HUES6 (cell line): ENCODE measurements at regions not wholly inside any gene's neighbourhood (a gene's known extent, or its start where the extent isn't known, plus 50 kb on each side); places are given as distances from the start of the nearest gene placed in this dataset.

ENCODE experiments used
- H3K27ac ChIP-seq: 2 replicates; pipeline ENCODE4 v1.7.0; 2013; ENCODE audit warnings: low read depth, mild to moderate bottlenecking, low read length, inconsistent platforms
- H3K27me3 ChIP-seq: 2 replicates; pipeline ENCODE4 v1.6.1; 2013; ENCODE audit warnings: low read length; ENCODE audit not compliant: control insufficient read depth, insufficient read depth
- H3K36me3 ChIP-seq: 2 replicates; pipeline ENCODE4 v1.6.1; 2013; ENCODE audit warnings: low read length; ENCODE audit not compliant: control insufficient read depth, insufficient read depth
- H3K4me1 ChIP-seq: 2 replicates; pipeline ENCODE4 v1.6.1; 2013; ENCODE audit warnings: low read length; ENCODE audit not compliant: control insufficient read depth, insufficient read depth
- H3K4me3 ChIP-seq: 2 replicates; pipeline ENCODE4 v1.5.1; 2013; ENCODE audit warnings: low read depth, low read length
- H3K9ac ChIP-seq: one replicate; pipeline ENCODE4 v1.6.1; 2013; ENCODE audit warnings: mild to moderate bottlenecking, low read length
- H3K9me3 ChIP-seq: 2 replicates; pipeline ENCODE4 v1.6.1; 2013; ENCODE audit warnings: low read depth, low read length; ENCODE audit not compliant: control insufficient read depth, insufficient read depth

GRCh38 chr21:28459193-28459592 is 533.5 kb downstream of the LTN1 start:
- no peak overlapping the region for H3K27ac ChIP-seq

GRCh38 chr21:28458446-28458845 is 534.2 kb downstream of the LTN1 start:
- no peaks in the 10 kb centered on the region for H3K36me3 ChIP-seq
- H3K9ac ChIP-seq = no peak overlapping the region
- no peaks in the 10 kb centered on the region for H3K27me3 ChIP-seq
- H3K9me3 ChIP-seq = no peaks in the 10 kb centered on the region
- H3K4me1 ChIP-seq = no peaks in the 10 kb centered on the region
- no peak overlapping the region for H3K4me3 ChIP-seq
- no peak overlapping the region for H3K27ac ChIP-seq

More at GRCh38 chr21:28459193-28459592, 533.5 kb downstream of the LTN1 start:
- no peaks in the 10 kb centered on the region for H3K27me3 ChIP-seq
- H3K9me3 ChIP-seq = no peaks in the 10 kb centered on the region
- no peak overlapping the region for H3K9ac ChIP-seq
- no peaks in the 10 kb centered on the region for H3K36me3 ChIP-seq
- no peak overlapping the region for H3K4me3 ChIP-seq
- no peaks in the 10 kb centered on the region for H3K4me1 ChIP-seq

GRCh38 chr21:28455253-28455600 is 537.5 kb downstream of the LTN1 start:
- Histone ChIP-seq H3K36me3 (no peaks in the 10 kb centered on the region), H3K9ac (no peak overlapping the region), H3K4me3 (no peak overlapping the region), H3K4me1 (no peaks in the 10 kb centered on the region), H3K27ac (no peak overlapping the region), H3K9me3 (no peaks in the 10 kb centered on the region), H3K27me3 (no peaks in the 10 kb centered on the region)

DNA sequence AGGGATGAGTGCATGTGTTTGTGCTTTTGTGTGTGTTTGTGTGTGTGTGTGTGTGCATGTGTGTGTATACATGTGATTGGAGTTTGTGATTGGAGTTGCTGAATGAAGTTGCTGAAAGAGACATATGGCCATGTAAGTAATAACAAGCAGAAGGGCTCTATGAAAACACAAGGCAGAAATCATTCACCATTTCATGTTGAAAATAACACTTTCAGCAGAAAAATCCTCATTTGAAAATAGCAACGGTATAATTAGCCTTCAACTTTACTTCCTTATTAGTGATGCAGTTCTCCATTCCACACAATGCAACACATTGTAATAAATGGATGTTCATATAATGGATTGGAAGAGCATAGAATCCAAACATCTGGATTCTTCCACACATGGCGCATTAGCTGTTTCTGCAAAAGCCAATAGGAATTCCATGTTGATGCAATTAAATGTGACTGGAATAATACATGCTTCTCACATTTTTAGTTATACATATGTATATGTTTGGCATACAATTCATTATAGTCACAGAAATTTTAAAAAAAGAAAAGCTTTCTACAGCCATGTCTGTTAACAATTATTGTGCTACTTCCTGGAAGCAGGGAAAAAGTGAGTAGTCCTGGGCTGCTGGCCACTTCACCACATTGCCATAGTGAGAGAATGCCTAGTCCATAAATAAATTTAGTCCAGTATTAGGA is 538.0 kb downstream of the LTN1 start:
- Histone ChIP-seq H3K4me1 (no peaks in the 10 kb centered on the region), H3K27me3 (no peaks in the 10 kb centered on the region), H3K9me3 (no peaks in the 10 kb centered on the region), H3K36me3 (no peaks in the 10 kb centered on the region), H3K27ac (no peak overlapping the region), H3K9ac (no peak overlapping the region), H3K4me3 (no peak overlapping the region)

DNA sequence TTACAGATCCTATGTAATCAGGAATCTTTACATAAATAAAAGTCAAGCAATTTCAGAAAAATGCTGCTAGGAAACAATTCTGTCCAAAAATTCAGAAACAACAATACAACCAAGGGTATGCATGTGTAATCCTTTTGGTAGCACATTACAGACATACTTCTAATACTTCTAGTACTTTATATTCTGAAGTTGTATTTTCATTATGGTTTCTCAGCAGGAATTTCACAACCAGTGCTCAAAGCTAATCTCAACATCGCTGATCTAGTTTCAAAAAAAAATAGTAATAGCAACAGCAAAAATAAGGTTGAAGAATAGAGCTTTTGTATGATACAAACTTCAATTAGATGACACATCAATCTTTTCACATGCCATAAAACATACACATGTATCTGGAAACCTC is 545.2 kb downstream of the LTN1 start:
- Histone ChIP-seq H3K4me3 (no peak overlapping the region), H3K36me3 (no peaks in the 10 kb centered on the region), H3K9ac (no peak overlapping the region), H3K4me1 (no peaks in the 10 kb centered on the region), H3K9me3 (no peaks in the 10 kb centered on the region), H3K27ac (no peak overlapping the region), H3K27me3 (no peaks in the 10 kb centered on the region)

DNA sequence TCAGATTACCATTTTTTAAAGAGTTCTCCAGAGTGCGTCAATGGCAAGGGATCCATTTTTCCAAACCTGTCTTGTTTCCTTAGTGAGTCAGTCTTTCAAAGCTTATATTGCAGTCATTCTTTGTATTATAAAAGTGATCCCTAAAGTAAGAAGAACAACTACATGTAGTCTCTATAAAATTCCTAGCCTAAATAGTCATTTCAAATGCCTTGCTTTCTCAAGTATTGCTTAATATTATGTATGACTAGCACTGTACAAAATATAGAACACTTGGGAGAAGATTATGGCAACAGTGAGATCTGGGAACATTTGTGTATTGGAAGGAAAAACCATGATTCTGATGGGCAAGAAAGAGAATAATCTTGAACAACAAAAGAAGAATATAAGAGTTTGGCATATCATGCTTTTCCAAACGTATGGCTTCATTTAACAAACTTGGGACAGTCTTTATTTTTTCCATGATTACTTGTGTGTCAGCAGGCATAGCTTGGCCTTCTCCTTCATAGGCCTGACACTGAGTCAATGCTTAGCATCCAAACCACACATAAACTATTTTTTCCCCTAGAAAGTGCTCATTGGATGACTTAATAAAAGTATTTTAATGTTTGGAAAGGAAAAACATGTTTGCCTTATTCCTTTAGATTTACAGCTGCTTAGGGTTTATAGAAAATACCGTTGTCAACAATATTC is 547.4 kb downstream of the LTN1 start:
- Histone ChIP-seq H3K4me3 (no peak overlapping the region), H3K4me1 (no peaks in the 10 kb centered on the region), H3K36me3 (no peaks in the 10 kb centered on the region), H3K27ac (no peak overlapping the region), H3K9me3 (no peaks in the 10 kb centered on the region), H3K9ac (no peak overlapping the region), H3K27me3 (no peaks in the 10 kb centered on the region)

DNA sequence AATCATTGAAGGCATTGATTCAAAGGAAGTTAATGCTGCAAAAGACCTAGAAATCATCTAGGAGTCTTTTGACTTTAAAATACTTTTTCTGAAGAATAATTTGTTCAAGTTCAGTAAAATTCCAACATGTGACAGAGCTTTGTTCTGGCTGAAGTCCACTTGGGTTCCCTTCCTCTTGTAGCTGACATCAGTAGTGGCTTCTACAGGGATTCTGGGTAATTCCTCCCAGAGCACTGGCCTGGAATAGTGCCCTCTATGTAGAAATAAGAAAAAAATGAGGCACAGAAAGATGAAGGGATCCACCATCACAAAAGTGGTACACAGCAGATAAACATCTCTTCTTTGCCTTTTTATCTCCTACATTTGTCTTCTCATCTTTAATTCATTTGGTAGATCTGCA is 548.1 kb downstream of the LTN1 start:
- H3K9me3 ChIP-seq = no peaks in the 10 kb centered on the region
- H3K4me1 ChIP-seq = no peaks in the 10 kb centered on the region
- no peaks in the 10 kb centered on the region for H3K36me3 ChIP-seq
- no peak overlapping the region for H3K9ac ChIP-seq
- no peak overlapping the region for H3K27ac ChIP-seq
- no peak overlapping the region for H3K4me3 ChIP-seq
- no peaks in the 10 kb centered on the region for H3K27me3 ChIP-seq

DNA sequence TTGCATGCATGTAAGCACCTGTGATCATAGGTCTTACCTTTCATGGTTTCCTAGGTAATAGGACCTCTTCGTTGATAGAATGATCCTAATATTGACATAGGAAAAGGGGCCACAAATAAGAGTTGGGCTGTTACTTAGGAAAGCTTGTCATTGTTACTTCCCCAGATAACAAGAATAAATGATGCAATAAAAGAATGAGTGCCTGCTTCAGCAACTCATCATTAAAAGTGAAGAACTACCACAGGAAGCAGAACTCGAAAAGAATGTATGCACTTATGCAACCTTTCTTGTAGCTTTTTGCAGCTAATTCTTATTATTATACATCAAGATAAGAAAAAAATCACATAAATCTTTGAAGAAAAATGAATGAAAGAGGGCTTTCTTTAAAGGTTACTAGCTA is 548.6 kb downstream of the LTN1 start:
- H3K36me3 ChIP-seq = no peaks in the 10 kb centered on the region
- H3K9ac ChIP-seq = no peak overlapping the region
- H3K27ac ChIP-seq = no peak overlapping the region
- H3K9me3 ChIP-seq = no peaks in the 10 kb centered on the region
- no peaks in the 10 kb centered on the region for H3K27me3 ChIP-seq
- H3K4me1 ChIP-seq = no peaks in the 10 kb centered on the region
- H3K4me3 ChIP-seq = no peak overlapping the region

DNA sequence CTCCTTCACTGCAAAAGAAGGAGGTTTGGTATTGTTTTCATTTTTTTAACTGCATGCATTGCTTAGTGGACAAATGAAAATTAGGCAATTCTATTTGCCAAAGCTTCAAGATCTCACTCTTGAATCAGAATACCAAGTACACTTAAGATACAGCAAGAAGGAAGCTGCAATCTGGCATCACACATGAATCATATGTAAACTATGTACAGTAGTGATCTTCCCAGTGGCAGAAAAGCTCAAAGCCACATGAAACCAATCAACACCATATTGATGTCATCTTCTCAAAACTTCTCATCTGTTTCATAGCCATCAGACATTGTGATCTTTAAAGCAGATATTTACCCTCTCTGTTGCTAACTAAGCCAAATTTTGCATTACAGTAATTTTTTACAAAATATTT is 550.1 kb downstream of the LTN1 start:
- no peak overlapping the region for H3K27ac ChIP-seq
- H3K9ac ChIP-seq = no peak overlapping the region
- no peak overlapping the region for H3K4me3 ChIP-seq
- H3K36me3 ChIP-seq = no peaks in the 10 kb centered on the region
- no peaks in the 10 kb centered on the region for H3K9me3 ChIP-seq
- H3K4me1 ChIP-seq = no peaks in the 10 kb centered on the region
- no peaks in the 10 kb centered on the region for H3K27me3 ChIP-seq

DNA sequence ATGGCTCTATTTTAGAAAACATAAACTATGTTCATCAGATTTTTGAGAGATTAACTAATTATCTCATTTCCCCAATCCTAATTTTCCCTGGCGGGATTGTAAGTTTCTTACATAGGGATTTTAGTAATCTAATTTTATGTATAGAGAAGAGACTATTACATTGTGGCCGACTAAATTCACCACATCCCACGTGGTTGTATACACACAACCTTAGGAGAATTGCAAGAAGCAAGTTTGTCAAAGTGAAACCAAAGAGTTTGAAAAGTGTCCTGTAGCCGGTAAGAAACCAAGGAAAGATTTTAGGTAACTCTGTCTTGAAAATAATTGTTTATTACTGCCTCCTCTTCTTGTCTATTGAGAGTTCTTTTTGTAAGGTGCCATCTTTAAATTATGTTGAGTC is 550.6 kb downstream of the LTN1 start:
- H3K27ac ChIP-seq = no peak overlapping the region
- no peak overlapping the region for H3K9ac ChIP-seq
- no peaks in the 10 kb centered on the region for H3K4me1 ChIP-seq
- H3K27me3 ChIP-seq = no peaks in the 10 kb centered on the region
- no peak overlapping the region for H3K4me3 ChIP-seq
- no peaks in the 10 kb centered on the region for H3K36me3 ChIP-seq
- H3K9me3 ChIP-seq = no peaks in the 10 kb centered on the region

- H3K27me3 ChIP-seq = no peaks in the 10 kb centered on the region
- no peaks in the 10 kb centered on the region for H3K4me1 ChIP-seq
- H3K4me3 ChIP-seq = no peak overlapping the region
- no peak overlapping the region for H3K27ac ChIP-seq
- H3K36me3 ChIP-seq = no peaks in the 10 kb centered on the region
- H3K9ac ChIP-seq = no peak overlapping the region
- H3K9me3 ChIP-seq = no peaks in the 10 kb centered on the region
These were observed 552.9 kb downstream of the LTN1 start for GRCh38 chr21:28439788-28440187.
